Activated naive CD8-positive, alpha-beta T cell treated with anti-CD3 and anti-CD28 coated beads, Interleukin-2, amount 50 U/mL, for 24 hours (primary cell): ENCODE measurements at regions not wholly inside any gene's neighbourhood (a gene's known extent, or its start where the extent isn't known, plus 50 kb on each side); places are given as distances from the start of the nearest gene placed in this dataset.

Experiments used
- ATAC-seq: fragments of 150-1000 bp; cut with Tn5 transposase; one replicate; pipeline ENCODE4 v1.10.0; 2021
- DNase-seq: peaks from one replicate; pipeline ENCODE4 v3.0.0; 2021
- H3K27ac Mint-ChIP-seq: one replicate; pipeline ENCODE4 v1.8.0; 2021; ENCODE audit warnings: mild to moderate bottlenecking, mixed read lengths
- H3K27me3 Mint-ChIP-seq: one replicate; pipeline ENCODE4 v1.8.0; 2021; ENCODE audit warnings: mixed read lengths
- H3K36me3 Mint-ChIP-seq: one replicate; pipeline ENCODE4 v1.8.0; 2021; ENCODE audit warnings: low read depth, mixed read lengths
- H3K4me1 Mint-ChIP-seq: one replicate; pipeline ENCODE4 v1.8.0; 2021; ENCODE audit warnings: mixed read lengths
- H3K4me3 Mint-ChIP-seq: one replicate; pipeline ENCODE4 v1.8.0; 2021; ENCODE audit warnings: mild to moderate bottlenecking, moderate library complexity, mixed read lengths
- H3K9me3 Mint-ChIP-seq: one replicate; pipeline ENCODE4 v1.8.0; 2021; ENCODE audit warnings: mixed read lengths

DNA sequence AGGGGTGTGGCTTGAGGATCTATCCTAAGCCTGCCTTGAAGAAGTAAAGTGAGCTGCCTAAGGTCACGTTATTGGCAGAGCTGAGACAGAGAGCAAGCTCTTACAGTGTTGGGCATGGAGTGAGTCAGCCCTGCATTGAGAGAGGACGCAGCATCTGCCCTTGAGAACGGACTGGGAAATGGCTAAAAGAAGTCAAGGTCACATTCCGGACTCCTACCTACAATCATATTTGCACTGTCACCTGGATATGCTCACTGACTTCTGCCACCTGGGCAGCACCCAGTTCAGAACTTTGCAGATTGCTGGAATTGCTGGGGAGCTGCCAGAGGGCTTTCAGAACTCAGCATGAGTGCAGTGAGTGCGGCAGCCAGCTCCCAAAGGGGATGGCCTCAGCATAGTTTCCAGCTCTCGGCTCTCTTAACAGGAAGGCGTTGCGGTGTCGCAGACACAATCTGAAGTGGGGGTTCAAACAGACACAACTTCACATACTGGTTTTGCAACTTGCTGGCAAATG is 199.3 kb upstream of the SGK1 start:
- H3K27me3 Mint-ChIP-seq = no peaks in the 10 kb centered on the region
- peak; percentile 75 for ATAC-seq
- no peak overlapping the region for H3K27ac Mint-ChIP-seq
- DNase-seq = no peak
- no peaks in the 10 kb centered on the region for H3K36me3 Mint-ChIP-seq
- no peak overlapping the region for H3K4me3 Mint-ChIP-seq
- peaks cover 29% of the 10 kb centered on the region for H3K4me1 Mint-ChIP-seq
- no peaks in the 10 kb centered on the region for H3K9me3 Mint-ChIP-seq

DNA sequence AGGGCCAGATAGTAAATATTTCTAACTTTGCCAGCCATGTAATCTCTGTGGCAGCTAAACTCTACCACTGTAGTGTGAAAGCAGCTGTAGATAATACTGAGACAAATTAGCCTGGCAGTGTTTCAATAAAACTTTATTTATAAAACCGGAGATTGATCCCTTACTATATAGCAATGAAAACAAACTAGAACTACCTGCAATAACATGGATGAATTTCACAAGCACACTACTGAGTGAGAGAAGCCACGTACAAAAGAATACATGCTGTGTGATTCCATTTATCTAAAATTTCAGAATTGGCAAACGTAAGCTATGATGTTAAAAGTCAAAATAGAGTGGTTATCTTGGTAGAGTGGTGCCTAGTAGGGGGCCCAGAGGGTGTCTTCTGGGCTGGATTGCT is 198.7 kb upstream of the SGK1 start:
- DNase-seq (no peak), ATAC-seq (no peak)
- Mint-ChIP-seq H3K4me1 (peaks cover 29% of the 10 kb centered on the region), H3K9me3 (no peaks in the 10 kb centered on the region), H3K4me3 (no peak overlapping the region), H3K27ac (no peak overlapping the region), H3K27me3 (no peaks in the 10 kb centered on the region), H3K36me3 (no peaks in the 10 kb centered on the region)

DNA sequence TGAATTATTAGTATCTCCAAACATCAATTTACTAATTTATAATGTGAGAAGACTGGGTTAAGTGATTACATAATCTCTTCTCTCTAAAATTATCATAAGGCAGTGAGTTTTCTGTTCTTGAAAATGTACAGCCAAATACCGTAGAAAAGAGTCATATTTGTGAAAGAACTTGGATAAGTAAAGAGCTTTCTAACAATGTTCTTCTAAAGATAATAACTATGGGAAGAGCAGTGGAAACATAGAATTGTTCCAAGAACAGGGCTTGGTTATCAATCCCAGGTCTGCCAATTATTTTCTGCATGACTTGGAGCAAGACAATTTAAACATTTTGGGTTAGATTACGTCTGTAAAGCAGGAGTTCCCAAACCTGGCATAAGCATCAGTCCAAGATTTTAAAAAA is 198.1 kb upstream of the SGK1 start:
- Mint-ChIP-seq H3K27me3 (no peaks in the 10 kb centered on the region), H3K9me3 (no peaks in the 10 kb centered on the region), H3K36me3 (no peaks in the 10 kb centered on the region), H3K27ac (no peak overlapping the region), H3K4me1 (peaks cover 28% of the 10 kb centered on the region), H3K4me3 (no peak overlapping the region)
- DNase-seq = no peak
- no peak for ATAC-seq

DNA sequence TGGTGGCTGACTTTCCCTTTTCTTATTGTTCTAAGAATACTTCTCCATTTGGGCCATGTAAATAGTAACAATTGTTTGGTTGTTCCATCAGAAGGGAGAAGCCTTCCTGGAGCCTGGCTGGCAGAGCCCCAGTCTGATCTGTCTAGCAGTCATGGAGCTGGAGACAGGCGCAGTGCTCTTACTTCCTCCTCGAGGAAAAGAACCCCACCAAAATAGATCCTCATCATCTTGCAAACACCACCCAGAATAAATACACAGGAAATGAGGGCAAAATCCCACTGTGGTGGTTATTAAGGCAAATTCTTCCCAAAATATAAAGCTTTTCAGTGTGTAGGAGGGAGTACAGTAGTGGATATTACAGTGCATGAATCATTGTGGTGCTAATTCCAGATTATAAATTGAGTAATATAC is 195.1 kb upstream of the SGK1 start:
- DNase-seq (no peak), ATAC-seq (no peak)
- no peak overlapping the region for H3K27ac Mint-ChIP-seq
- H3K36me3 Mint-ChIP-seq = no peaks in the 10 kb centered on the region
- H3K9me3 Mint-ChIP-seq = no peaks in the 10 kb centered on the region
- no peaks in the 10 kb centered on the region for H3K27me3 Mint-ChIP-seq
- H3K4me3 Mint-ChIP-seq = no peak overlapping the region
- H3K4me1 Mint-ChIP-seq = peaks cover 6% of the 10 kb centered on the region

GRCh38 chr6:134511984-134512683 is 194.2 kb upstream of the SGK1 start:
- Mint-ChIP-seq H3K36me3 (no peaks in the 10 kb centered on the region), H3K4me1 (peaks cover 2% of the 10 kb centered on the region), H3K27ac (no peak overlapping the region), H3K9me3 (no peaks in the 10 kb centered on the region), H3K4me3 (no peak overlapping the region), H3K27me3 (no peaks in the 10 kb centered on the region)
- ATAC-seq = no peak
- no peak for DNase-seq

- Mint-ChIP-seq H3K27me3 (no peaks in the 10 kb centered on the region), H3K36me3 (no peaks in the 10 kb centered on the region), H3K27ac (no peak overlapping the region), H3K4me3 (no peak overlapping the region), H3K4me1 (no peaks in the 10 kb centered on the region), H3K9me3 (no peaks in the 10 kb centered on the region)
- DNase-seq = no peak
- no peak for ATAC-seq
These were observed 193.0 kb upstream of the SGK1 start for GRCh38 chr6:134510920-134511319.

DNA sequence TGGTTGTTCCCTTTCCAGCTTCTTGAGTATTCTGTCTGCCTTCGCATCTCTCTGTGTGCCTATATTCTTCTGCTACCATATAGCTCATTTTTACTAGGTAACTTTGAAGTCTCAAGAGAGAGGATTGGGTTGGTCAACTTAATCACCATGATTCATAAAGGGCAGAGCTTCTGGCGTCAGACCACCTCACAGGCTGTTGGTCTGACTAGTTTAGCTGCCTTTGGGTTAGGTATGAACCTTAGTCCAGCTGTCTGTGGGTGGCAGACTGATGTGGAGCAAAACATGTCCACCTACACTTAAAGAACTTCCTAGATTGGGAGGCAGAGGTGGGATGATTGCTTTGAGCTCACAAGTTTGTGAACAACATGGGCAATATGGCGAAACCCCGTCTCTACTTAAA is 192.2 kb upstream of the SGK1 start:
- Mint-ChIP-seq H3K27me3 (no peaks in the 10 kb centered on the region), H3K4me3 (no peak overlapping the region), H3K9me3 (no peaks in the 10 kb centered on the region), H3K27ac (no peak overlapping the region), H3K36me3 (no peaks in the 10 kb centered on the region), H3K4me1 (no peaks in the 10 kb centered on the region)
- ATAC-seq (no peak), DNase-seq (no peak)

DNA sequence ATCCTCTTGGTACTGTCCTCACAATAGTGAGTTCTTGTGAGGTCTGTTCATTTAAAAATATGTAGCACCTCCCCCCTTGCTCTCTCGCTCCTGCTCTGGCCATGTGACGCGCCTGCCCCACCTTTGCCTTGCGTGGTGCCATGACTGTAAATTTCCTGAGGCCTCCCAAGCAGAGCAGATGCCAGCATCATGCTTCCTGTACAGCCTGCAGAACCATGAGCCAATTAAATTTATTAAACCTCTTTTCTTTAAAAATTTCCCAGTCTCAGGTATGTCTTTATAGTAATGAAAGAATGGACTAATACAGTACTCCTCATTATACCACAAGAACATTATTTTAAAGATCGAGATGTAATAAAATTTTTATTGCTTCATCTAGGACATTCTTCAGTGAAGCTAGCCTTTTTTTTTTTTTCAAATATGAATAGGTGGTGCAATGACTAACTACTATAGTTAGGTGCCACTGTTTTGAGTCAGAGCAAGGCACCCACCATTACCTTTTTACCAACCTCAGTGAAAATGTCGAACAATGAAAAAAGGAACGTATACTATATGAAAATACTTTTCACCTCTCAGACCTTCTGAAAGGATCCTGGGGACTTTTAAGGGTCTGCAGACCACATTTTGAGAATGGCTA is 191.1 kb upstream of the SGK1 start:
- Mint-ChIP-seq H3K36me3 (no peaks in the 10 kb centered on the region), H3K9me3 (no peaks in the 10 kb centered on the region), H3K27me3 (no peaks in the 10 kb centered on the region), H3K4me1 (no peaks in the 10 kb centered on the region), H3K4me3 (no peak overlapping the region), H3K27ac (no peak overlapping the region)
- ATAC-seq (no peak), DNase-seq (no peak)

DNA sequence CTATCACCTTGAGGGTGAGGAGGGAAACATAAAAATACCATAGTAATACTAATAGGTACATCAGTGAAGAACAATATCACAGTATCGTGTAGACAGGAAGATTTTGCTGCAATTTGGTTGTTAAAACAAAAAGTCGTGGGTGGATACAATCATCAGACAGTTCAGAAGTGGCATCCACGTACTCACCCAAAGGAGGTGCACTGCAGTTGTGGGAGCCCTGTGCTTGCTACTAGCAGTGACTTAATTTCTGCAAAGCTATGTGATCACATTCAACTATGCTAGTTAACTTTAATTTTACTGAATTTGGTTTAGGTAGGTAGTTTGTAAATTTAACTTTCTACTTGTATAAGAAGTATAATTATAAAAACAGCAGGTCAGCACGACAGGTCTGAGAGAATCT is 188.2 kb upstream of the SGK1 start:
- Mint-ChIP-seq H3K9me3 (no peaks in the 10 kb centered on the region), H3K27me3 (no peaks in the 10 kb centered on the region), H3K4me1 (no peaks in the 10 kb centered on the region), H3K27ac (no peak overlapping the region), H3K36me3 (no peaks in the 10 kb centered on the region), H3K4me3 (no peak overlapping the region)
- ATAC-seq = no peak
- no peak for DNase-seq

DNA sequence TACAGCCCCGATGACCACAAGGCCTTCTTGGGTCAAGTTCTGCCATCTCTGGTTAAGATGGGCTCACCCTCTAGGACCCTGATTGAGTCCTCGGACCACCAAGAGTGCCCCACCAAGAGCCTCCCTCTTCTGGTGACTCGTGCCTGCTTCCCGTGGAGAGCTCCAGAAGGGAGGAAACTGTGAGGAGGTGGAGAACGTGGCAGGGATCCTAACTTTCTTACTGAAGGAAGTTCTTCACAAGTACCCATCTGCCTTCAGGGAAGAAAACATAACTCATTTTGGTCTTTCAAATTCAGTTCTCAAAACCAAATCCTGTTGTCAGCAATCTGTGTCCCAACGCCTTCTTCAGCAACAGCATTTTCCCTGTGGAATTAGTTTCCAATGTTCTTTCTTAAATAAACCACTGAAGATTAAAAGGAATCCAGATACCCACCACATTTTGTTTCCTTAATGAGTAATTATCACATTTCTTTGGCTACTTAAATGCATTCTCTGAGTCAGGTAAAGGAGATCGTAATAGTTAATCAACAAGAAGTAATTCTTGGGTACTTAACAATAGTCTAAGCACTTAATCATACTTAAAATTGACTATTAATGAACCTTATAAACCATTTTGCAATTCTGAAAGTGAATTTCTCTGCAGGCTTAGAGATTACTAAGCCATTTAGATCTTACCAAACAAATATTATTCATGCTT is 185.8 kb upstream of the SGK1 start:
- H3K27me3 Mint-ChIP-seq = no peaks in the 10 kb centered on the region
- no peaks in the 10 kb centered on the region for H3K9me3 Mint-ChIP-seq
- no peaks in the 10 kb centered on the region for H3K4me1 Mint-ChIP-seq
- ATAC-seq (no peak), DNase-seq (no peak)
- H3K4me3 Mint-ChIP-seq = no peak overlapping the region
- H3K27ac Mint-ChIP-seq = no peak overlapping the region
- no peaks in the 10 kb centered on the region for H3K36me3 Mint-ChIP-seq

- Mint-ChIP-seq H3K4me1 (no peaks in the 10 kb centered on the region), H3K9me3 (no peaks in the 10 kb centered on the region)
- no peak for ATAC-seq
These were observed 185.0 kb upstream of the SGK1 start for GRCh38 chr6:134502614-134503549.

DNA sequence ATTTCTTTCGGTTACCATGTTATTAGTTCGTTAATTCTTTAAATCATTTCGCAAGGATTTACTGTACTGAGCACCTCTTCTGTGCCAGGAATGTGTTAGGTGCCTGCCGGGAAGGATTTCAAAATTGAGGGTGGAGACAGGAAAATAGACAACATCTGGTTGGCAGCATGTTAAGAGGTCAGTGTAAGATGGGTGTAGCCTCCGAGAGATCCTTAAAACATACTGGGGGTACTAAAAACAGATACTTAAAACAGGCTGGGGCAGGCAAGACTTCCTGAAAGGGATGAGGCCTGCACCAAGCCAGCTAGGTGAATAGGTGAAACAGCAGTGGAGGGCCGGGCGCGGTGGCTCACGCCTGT is 178.0 kb upstream of the SGK1 start:
- no peak overlapping the region for H3K27ac Mint-ChIP-seq
- H3K4me1 Mint-ChIP-seq = no peaks in the 10 kb centered on the region
- ATAC-seq (no peak), DNase-seq (no peak)
- no peaks in the 10 kb centered on the region for H3K9me3 Mint-ChIP-seq
- H3K36me3 Mint-ChIP-seq = no peaks in the 10 kb centered on the region
- no peaks in the 10 kb centered on the region for H3K27me3 Mint-ChIP-seq
- H3K4me3 Mint-ChIP-seq = no peak overlapping the region

More at GRCh38 chr6:134502614-134503549, 185.0 kb upstream of the SGK1 start:
- Mint-ChIP-seq H3K27ac (no peak overlapping the region), H3K4me3 (no peak overlapping the region), H3K36me3 (no peaks in the 10 kb centered on the region), H3K27me3 (no peaks in the 10 kb centered on the region)
- DNase-seq = no peak

DNA sequence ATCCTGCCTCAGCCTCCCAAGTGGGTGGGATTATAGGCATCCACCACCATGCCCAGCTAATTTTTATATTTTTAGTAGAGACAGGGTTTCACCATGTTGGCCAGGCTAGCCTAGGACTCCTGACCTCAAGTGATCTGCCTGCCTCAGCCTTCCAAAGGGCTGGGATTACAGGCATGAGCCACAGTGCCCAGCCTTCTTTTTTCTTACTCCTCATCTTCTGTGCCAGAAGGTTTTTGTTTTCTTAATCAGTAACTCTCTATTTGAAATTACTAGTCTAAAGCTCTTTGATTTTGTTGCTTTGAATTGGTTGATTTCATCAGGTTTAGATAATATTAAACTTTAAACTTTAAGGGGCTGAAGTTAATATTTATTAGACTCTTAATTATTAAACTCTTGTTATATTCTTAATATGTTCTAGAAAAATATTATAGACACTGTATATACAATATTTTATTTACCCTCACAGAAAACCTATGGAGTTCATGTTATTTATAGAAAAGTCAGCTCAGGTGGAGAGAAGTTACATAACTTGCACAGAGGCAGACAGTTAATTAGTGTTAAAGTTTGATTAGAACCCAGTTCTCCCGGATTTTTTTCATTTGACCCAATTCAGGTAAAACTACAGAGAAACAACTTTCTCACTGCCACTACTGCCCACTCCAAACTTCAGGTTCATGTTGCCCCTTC is 177.4 kb upstream of the SGK1 start:
- Mint-ChIP-seq H3K27ac (no peak overlapping the region), H3K4me1 (no peaks in the 10 kb centered on the region), H3K9me3 (no peaks in the 10 kb centered on the region), H3K27me3 (no peaks in the 10 kb centered on the region), H3K4me3 (no peak overlapping the region), H3K36me3 (no peaks in the 10 kb centered on the region)
- DNase-seq = no peak
- no peak for ATAC-seq

DNA sequence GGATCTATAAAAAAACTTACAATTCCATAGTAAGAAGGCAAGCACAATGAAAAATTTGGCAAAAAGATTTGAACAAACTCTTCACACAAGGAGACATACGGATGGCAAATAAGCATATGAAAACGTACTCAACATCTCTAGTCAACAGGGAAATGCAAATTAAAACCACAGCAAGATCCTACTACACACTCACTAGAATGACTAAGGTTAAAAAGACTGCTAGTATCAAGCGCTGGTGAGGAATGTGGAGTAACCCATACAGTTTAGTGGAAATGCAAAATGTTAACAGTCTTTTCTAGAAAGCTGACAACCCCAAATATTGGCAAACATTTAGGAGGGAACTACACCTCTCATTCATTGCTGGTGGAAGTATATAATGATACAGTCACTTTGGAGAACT is 175.9 kb upstream of the SGK1 start:
- ATAC-seq (no peak), DNase-seq (no peak)
- no peak overlapping the region for H3K27ac Mint-ChIP-seq
- no peaks in the 10 kb centered on the region for H3K9me3 Mint-ChIP-seq
- no peaks in the 10 kb centered on the region for H3K4me1 Mint-ChIP-seq
- no peak overlapping the region for H3K4me3 Mint-ChIP-seq
- H3K36me3 Mint-ChIP-seq = no peaks in the 10 kb centered on the region
- H3K27me3 Mint-ChIP-seq = no peaks in the 10 kb centered on the region
